Breast epithelium (tissue), 3 donors: ENCODE measurements at regions not wholly inside any gene's neighbourhood (a gene's known extent, or its start where the extent isn't known, plus 50 kb on each side); places are given as distances from the start of the nearest gene placed in this dataset.

Experiments
- POLR2A ChIP-seq: fragments of 450-650 bp; IDR thresholded peaks from one replicate; pipeline ENCODE4 v1.6.1; 2016; ENCODE audit warnings: antibody characterized with exemption, mild to moderate bottlenecking, moderate library complexity
- TF ChIP-seq, protein P1 (sequence below), 3 donors: fragments of 450-650 bp; IDR thresholded peaks; one replicate each; pipeline ENCODE4 v1.5.1; 2016 to 2017; ENCODE audit warnings: antibody characterized with exemption in 3 of 3, mild to moderate bottlenecking in 3 of 3, moderate library complexity in 3 of 3

DNA sequence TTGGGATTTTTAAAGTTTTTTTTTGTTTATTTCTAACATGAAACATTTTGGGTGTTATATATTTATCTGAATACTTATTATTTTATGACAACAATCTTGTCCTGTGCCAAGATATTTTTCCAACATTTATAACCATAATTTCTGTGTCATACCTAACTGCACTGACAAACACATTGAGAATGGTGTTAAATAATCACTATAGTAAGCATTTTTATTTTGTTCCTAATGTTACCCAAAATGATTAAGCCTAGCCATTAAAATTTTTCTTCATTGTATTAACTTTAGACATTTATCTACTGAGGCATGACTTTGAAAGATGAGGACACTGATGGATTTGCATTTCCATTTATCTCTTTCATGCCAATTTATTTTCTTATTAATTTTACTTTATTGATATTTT is 91.6 kb upstream of the STK32A start:
- TF ChIP-seq, protein P1, sequence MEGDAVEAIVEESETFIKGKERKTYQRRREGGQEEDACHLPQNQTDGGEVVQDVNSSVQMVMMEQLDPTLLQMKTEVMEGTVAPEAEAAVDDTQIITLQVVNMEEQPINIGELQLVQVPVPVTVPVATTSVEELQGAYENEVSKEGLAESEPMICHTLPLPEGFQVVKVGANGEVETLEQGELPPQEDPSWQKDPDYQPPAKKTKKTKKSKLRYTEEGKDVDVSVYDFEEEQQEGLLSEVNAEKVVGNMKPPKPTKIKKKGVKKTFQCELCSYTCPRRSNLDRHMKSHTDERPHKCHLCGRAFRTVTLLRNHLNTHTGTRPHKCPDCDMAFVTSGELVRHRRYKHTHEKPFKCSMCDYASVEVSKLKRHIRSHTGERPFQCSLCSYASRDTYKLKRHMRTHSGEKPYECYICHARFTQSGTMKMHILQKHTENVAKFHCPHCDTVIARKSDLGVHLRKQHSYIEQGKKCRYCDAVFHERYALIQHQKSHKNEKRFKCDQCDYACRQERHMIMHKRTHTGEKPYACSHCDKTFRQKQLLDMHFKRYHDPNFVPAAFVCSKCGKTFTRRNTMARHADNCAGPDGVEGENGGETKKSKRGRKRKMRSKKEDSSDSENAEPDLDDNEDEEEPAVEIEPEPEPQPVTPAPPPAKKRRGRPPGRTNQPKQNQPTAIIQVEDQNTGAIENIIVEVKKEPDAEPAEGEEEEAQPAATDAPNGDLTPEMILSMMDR (IDR thresholded peaks at IDR 0.05): no peak
- no peak for TF ChIP-seq POLR2A
